ENCODE measurements at regions not wholly inside any gene's neighbourhood (a gene's known extent, or its start where the extent isn't known, plus 50 kb on each side); places are given as distances from the start of the nearest gene placed in this dataset.
"Not testable (repeated sequence)": the region's sequence is repeated elsewhere in the genome, so short reads cannot be mapped to it uniquely, and the experiment has no call there.

GRCh38 chr7:155388561-155388960 lies 69.4 kb upstream of the EN2 start:
- no peak overlapping the region for H3K9ac ChIP-seq (ENCODE audit: low read depth, low read length)
- H3K9me3 ChIP-seq (ENCODE audit: insufficient read depth, low read depth, low read length): no peaks in the 10 kb centered on the region
- H3K4me1 ChIP-seq (ENCODE audit: insufficient read depth, low read length): no peaks in the 10 kb centered on the region
- peaks cover 72% of the 10 kb centered on the region for H3K27me3 ChIP-seq (ENCODE audit: insufficient read depth, low read length)
- no peaks in the 10 kb centered on the region for H3K36me3 ChIP-seq (ENCODE audit: insufficient read depth, low read depth, low read length)
- no peak overlapping the region for H3K27ac ChIP-seq (ENCODE audit: low read length)
- no peak overlapping the region for H3K4me3 ChIP-seq (ENCODE audit: low read length)

- Histone ChIP-seq H3K9me3 (ENCODE audit: insufficient read depth, low read depth, low read length) (no peaks in the 10 kb centered on the region), H3K36me3 (ENCODE audit: insufficient read depth, low read depth, low read length) (no peaks in the 10 kb centered on the region), H3K27ac (ENCODE audit: low read length) (no peak overlapping the region), H3K4me3 (ENCODE audit: low read length) (no peak overlapping the region), H3K9ac (ENCODE audit: low read depth, low read length) (no peak overlapping the region), H3K4me1 (ENCODE audit: insufficient read depth, low read length) (no peaks in the 10 kb centered on the region), H3K27me3 (ENCODE audit: insufficient read depth, low read length) (peaks cover 48% of the 10 kb centered on the region)
Measured at GRCh38 chr7:155391414-155391813, 66.5 kb upstream of the EN2 start.

DNA sequence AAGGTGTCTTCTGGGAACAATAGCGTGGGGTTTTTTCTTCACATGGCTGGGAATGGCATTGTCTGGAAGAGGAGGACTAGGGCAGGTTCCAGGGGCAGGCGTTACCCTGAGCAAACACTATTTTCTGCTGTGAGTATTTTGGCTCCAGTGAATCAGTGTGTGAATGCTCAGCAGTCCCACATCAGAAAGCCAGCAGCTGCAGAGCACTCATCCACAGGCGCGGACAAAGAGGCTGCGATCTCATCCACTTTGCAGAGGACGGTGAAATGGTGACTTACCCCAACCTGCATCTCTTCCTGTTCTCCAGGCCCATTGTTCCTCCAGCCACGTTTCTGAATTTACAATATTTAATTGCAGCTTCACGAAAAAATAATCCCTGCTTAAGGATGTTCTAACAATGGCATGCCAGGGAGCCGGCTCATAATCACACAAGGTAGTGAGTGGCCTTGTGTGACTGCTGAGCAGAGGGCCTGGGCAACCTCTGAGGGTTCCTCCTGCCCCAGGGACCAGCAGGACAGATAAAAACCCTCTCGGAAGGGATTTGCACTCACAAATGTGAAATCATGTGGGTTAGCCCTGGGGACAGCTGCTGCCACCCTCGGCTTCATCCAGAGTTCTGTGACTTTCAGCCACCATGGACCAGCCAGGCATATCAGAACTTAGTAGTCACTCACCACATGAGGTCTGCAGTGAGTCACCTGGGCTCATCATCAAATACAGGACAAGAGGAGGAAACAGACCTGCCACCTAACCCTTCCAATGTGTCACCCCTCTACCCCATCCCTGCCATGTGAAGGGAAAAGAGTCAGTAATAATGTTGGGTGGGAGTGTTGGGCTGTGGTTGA lies 65.0 kb upstream of the EN2 start:
- Histone ChIP-seq H3K9ac (ENCODE audit: low read depth, low read length) (no peak overlapping the region), H3K27ac (ENCODE audit: low read length) (no peak overlapping the region), H3K4me3 (ENCODE audit: low read length) (no peak overlapping the region), H3K27me3 (ENCODE audit: insufficient read depth, low read length) (peaks cover 33% of the 10 kb centered on the region; the same call in 1 of the 2 replicates), H3K4me1 (ENCODE audit: insufficient read depth, low read length) (no peaks in the 10 kb centered on the region), H3K9me3 (ENCODE audit: insufficient read depth, low read depth, low read length) (no peaks in the 10 kb centered on the region), H3K36me3 (ENCODE audit: insufficient read depth, low read depth, low read length) (no peaks in the 10 kb centered on the region)

- H3K4me3 ChIP-seq (ENCODE audit: low read length): no peak overlapping the region
- H3K27me3 ChIP-seq (ENCODE audit: insufficient read depth, low read length): peaks cover 21% of the 10 kb centered on the region; the same call in 1 of the 2 replicates
- H3K4me1 ChIP-seq (ENCODE audit: insufficient read depth, low read length): no peaks in the 10 kb centered on the region
- no peak overlapping the region for H3K27ac ChIP-seq (ENCODE audit: low read length)
- no peaks in the 10 kb centered on the region for H3K9me3 ChIP-seq (ENCODE audit: insufficient read depth, low read depth, low read length)
- no peak overlapping the region for H3K9ac ChIP-seq (ENCODE audit: low read depth, low read length)
- H3K36me3 ChIP-seq (ENCODE audit: insufficient read depth, low read depth, low read length): no peaks in the 10 kb centered on the region
Measured at GRCh38 chr7:155394413-155394812, 63.5 kb upstream of the EN2 start.

DNA sequence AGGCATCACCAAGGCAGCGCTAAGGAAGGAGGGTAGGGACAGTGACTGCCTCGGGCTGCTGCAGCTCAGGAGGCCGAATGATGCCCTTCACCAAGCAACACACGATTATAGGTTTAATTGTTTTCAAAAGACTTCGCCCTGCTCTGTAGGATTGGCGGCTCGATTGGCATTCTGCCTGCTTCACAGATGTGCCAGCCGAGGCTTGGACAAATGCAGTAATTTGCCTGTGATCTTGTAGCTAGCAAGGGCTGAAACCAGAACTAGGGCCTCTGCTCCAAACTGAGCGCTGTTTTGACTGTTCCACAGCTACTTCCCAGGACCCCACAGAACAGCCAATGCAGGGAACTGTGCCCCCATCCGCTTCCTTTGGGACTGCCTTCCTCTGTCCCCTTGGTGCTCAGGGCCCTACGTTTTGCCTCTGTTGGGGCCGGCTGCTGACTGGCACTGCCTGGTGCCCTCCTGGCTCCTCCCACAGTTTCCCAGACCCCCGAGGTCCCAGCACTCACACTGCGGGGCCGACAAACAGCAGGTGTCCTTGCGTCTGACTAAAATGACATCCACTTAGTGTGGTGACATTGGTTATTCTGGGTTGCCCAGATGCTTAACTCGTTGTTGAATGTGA lies 62.6 kb upstream of the EN2 start:
- Histone ChIP-seq H3K4me3 (ENCODE audit: low read length) (no peak overlapping the region), H3K36me3 (ENCODE audit: insufficient read depth, low read depth, low read length) (no peaks in the 10 kb centered on the region), H3K27ac (ENCODE audit: low read length) (no peak overlapping the region), H3K9ac (ENCODE audit: low read depth, low read length) (no peak overlapping the region), H3K27me3 (ENCODE audit: insufficient read depth, low read length) (peaks cover 25% of the 10 kb centered on the region; the same call in 1 of the 2 replicates), H3K9me3 (ENCODE audit: insufficient read depth, low read depth, low read length) (no peaks in the 10 kb centered on the region), H3K4me1 (ENCODE audit: insufficient read depth, low read length) (no peaks in the 10 kb centered on the region)

DNA sequence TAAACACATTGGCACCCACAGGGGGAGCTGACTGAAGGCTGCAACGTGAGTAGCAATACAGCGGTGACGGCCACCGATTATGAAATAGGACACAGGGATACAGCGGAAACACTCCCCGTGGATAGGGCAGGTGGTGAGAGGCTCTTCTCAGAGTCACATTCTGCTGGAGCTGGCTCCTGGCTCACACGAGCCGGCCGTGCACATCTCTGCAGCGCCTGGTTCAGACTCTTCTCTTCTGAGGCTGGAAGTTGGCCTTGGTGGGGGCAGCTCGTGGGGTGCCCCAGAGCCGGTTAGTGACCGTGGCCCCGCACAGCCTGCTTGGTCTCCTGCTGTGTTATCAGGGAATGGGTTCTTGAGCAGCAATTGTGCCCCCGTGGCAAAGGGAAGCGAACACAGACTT lies 61.3 kb upstream of the EN2 start:
- H3K27me3 ChIP-seq (ENCODE audit: insufficient read depth, low read length): peaks cover 25% of the 10 kb centered on the region; the same call in 1 of the 2 replicates
- no peak overlapping the region for H3K4me3 ChIP-seq (ENCODE audit: low read length)
- H3K36me3 ChIP-seq (ENCODE audit: insufficient read depth, low read depth, low read length): no peaks in the 10 kb centered on the region

GRCh38 chr7:155397758-155398714 lies 59.9 kb upstream of the EN2 start:
- H3K9me3 ChIP-seq (ENCODE audit: insufficient read depth, low read depth, low read length); H3K4me1 ChIP-seq (ENCODE audit: insufficient read depth, low read length); H3K4me3 ChIP-seq (ENCODE audit: low read length); H3K36me3 ChIP-seq (ENCODE audit: insufficient read depth, low read depth, low read length); H3K9ac ChIP-seq (ENCODE audit: low read depth, low read length); H3K27ac ChIP-seq (ENCODE audit: low read length): not testable (repeated sequence)
- peaks cover 20% of the 10 kb centered on the region; the same call in 1 of the 2 replicates for H3K27me3 ChIP-seq (ENCODE audit: insufficient read depth, low read length)

More for the DNA sequence above, 61.3 kb upstream of the EN2 start:
- no peaks in the 10 kb centered on the region for H3K4me1 ChIP-seq (ENCODE audit: insufficient read depth, low read length)
- no peak overlapping the region for H3K27ac ChIP-seq (ENCODE audit: low read length)
- H3K9me3 ChIP-seq (ENCODE audit: insufficient read depth, low read depth, low read length): no peaks in the 10 kb centered on the region
- H3K9ac ChIP-seq (ENCODE audit: low read depth, low read length): no peak overlapping the region

DNA sequence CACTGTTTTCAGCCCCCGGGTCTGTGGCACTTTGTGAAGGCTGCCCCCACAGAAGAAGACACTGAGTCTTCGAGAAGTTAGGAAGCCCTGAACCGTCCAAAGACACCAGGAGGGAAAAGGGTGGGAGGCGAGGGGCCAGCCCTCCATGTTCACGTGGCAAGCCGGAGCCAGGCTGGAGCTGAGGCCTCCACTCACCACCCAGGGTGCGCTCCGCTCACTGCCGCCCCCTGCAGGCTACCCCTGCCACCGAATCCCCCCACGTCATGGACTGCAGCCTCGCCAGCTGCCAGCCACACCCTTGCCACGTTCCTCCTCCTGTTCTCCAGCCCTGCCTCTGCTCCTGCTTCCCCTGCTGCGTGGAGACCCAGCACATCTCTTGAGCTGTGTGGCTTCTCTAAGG lies 59.0 kb upstream of the EN2 start:
- peaks cover 6% of the 10 kb centered on the region; the same call in 1 of the 2 replicates for H3K9me3 ChIP-seq (ENCODE audit: insufficient read depth, low read depth, low read length)
- no peak overlapping the region for H3K4me3 ChIP-seq (ENCODE audit: low read length)
- no peaks in the 10 kb centered on the region for H3K36me3 ChIP-seq (ENCODE audit: insufficient read depth, low read depth, low read length)
- H3K27me3 ChIP-seq (ENCODE audit: insufficient read depth, low read length): peaks cover 20% of the 10 kb centered on the region; the same call in 1 of the 2 replicates
- no peaks in the 10 kb centered on the region for H3K4me1 ChIP-seq (ENCODE audit: insufficient read depth, low read length)
- H3K27ac ChIP-seq (ENCODE audit: low read length): no peak overlapping the region
- H3K9ac ChIP-seq (ENCODE audit: low read depth, low read length): no peak overlapping the region

- Histone ChIP-seq H3K36me3 (ENCODE audit: insufficient read depth, low read depth, low read length) (no peaks in the 10 kb centered on the region), H3K4me3 (ENCODE audit: low read length) (no peak overlapping the region), H3K27me3 (ENCODE audit: insufficient read depth, low read length) (peaks cover 20% of the 10 kb centered on the region; the same call in 1 of the 2 replicates), H3K27ac (ENCODE audit: low read length) (no peak overlapping the region), H3K9ac (ENCODE audit: low read depth, low read length) (no peak overlapping the region), H3K9me3 (ENCODE audit: insufficient read depth, low read depth, low read length) (peaks cover 6% of the 10 kb centered on the region; the same call in 1 of the 2 replicates), H3K4me1 (ENCODE audit: insufficient read depth, low read length) (no peaks in the 10 kb centered on the region)
Measured at GRCh38 chr7:155399577-155399976, 58.4 kb upstream of the EN2 start.

GRCh38 chr7:155401231-155401630 lies 56.7 kb upstream of the EN2 start:
- Histone ChIP-seq H3K27ac (ENCODE audit: low read length) (no peak overlapping the region), H3K4me3 (ENCODE audit: low read length) (no peak overlapping the region), H3K27me3 (ENCODE audit: insufficient read depth, low read length) (peaks cover 15% of the 10 kb centered on the region; the same call in 1 of the 2 replicates), H3K4me1 (ENCODE audit: insufficient read depth, low read length) (no peaks in the 10 kb centered on the region), H3K9ac (ENCODE audit: low read depth, low read length) (no peak overlapping the region), H3K36me3 (ENCODE audit: insufficient read depth, low read depth, low read length) (no peaks in the 10 kb centered on the region), H3K9me3 (ENCODE audit: insufficient read depth, low read depth, low read length) (peaks cover 6% of the 10 kb centered on the region; the same call in 1 of the 2 replicates)

DNA sequence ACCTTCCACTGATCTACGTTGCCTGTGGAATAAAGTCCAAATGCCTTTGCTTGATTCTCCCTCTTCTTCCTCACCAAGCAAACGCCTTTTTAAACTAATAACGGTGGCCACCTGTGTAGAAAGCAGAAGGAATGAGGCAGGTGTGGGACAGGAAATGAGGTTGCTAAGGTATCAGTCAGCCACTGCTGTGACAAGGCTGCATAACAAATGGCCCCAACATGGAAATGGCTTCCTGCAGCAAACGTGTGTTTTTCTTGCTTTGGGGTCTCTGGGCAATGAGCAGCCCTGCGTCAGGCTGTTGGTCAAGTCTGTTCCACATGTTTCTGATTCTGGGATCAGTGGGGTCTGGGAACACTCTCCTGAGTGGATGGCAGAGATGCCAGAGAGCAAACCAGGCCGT lies 56.0 kb upstream of the EN2 start:
- no peak overlapping the region for H3K4me3 ChIP-seq (ENCODE audit: low read length)
- no peaks in the 10 kb centered on the region for H3K4me1 ChIP-seq (ENCODE audit: insufficient read depth, low read length)
- H3K36me3 ChIP-seq (ENCODE audit: insufficient read depth, low read depth, low read length): no peaks in the 10 kb centered on the region
- H3K27me3 ChIP-seq (ENCODE audit: insufficient read depth, low read length): peaks cover 15% of the 10 kb centered on the region; the same call in 1 of the 2 replicates
- H3K27ac ChIP-seq (ENCODE audit: low read length): no peak overlapping the region
- peaks cover 6% of the 10 kb centered on the region; the same call in 1 of the 2 replicates for H3K9me3 ChIP-seq (ENCODE audit: insufficient read depth, low read depth, low read length)
- no peak overlapping the region for H3K9ac ChIP-seq (ENCODE audit: low read depth, low read length)

Data from iPS-20b (cell line).